ENCODE measurements at regions not wholly inside any gene's neighbourhood (a gene's known extent, or its start where the extent isn't known, plus 50 kb on each side); places are given as distances from the start of the nearest gene placed in this dataset.
"Not testable (repeated sequence)": the region's sequence is repeated elsewhere in the genome, so short reads cannot be mapped to it uniquely, and the experiment has no call there.

DNA sequence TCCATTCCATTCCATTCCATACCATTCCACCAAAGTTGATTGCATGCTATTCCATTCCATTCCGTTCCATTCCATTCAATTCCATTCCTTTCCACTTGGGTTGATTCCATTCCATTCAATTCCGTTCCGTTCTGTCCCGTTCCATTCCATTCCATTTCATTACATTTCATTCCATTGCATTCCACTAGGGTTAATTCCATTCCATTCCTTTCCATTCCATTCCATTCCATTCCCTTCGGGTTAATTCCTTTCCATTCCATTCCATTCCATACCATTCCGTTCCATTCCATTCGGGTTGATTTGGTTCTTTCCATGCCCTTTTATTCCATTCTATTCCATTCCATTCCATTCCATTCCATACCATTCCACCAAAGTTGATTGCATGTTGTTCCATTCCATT, 131.9 kb downstream of the CWH43 start:
- 72 to 73% methylated on average over 7 of the region's 7 CpGs for WGBS, 2 donors
- H3K27me3 ChIP-seq; H3K27ac ChIP-seq; ATAC-seq; H3K4me3 ChIP-seq; H3K36me3 ChIP-seq; intact Hi-C loops (cut with DNase I); DNase-seq; H3K4me1 ChIP-seq: not testable (repeated sequence)
- peaks cover 3 to 84% (median 22%) of the 10 kb centered on the region in 11 donors for H3K9me3 ChIP-seq

DNA sequence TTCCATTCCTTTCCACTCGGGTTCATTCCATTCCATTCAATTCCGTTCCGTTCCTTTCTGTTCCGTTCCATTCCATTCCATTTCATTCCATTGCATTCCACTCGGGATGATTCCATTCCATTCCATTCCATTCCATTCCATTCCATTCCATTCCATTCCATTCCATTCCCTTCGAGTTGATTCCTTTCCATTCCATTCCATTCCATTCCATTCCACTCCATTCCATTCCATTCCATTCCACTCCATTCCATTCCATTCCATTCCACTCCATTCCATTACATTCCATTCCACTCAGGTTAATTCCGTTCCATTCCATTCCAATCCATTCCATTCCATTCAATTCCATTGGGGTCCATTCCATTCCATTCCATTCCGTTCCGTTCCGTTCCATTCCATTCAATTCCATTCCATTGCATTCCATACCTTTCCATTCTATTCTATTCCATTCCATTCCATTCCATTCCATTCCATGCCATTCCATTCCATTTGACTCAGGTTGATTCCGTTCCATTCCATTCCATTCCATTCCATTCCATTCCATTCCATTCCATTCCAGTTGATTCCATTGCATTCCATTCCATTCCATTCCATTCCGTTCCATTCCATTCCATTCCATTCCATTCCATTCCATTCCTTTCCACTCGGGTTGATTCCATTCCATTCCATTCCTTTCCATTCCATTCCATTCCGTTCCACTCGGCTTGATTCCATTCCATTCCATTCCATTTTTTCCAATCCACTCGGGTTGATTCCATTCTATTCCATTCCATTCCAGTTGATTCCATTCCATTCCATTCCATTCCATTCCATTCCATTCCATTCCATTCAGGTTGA, 132.5 kb downstream of the CWH43 start:
- H3K27ac ChIP-seq; H3K4me3 ChIP-seq; H3K36me3 ChIP-seq; H3K4me1 ChIP-seq; DNase-seq; intact Hi-C loops (cut with DNase I); H3K27me3 ChIP-seq: not testable (repeated sequence)
- peaks cover 3 to 77% (median 22%) of the 10 kb centered on the region in 11 donors for H3K9me3 ChIP-seq
- peak; percentile 70 to 88 (median 82) for ATAC-seq
- whole genome bisulfite sequencing, 2 donors: 64 to 66% methylated on average over 16 of the region's 16 CpGs

DNA sequence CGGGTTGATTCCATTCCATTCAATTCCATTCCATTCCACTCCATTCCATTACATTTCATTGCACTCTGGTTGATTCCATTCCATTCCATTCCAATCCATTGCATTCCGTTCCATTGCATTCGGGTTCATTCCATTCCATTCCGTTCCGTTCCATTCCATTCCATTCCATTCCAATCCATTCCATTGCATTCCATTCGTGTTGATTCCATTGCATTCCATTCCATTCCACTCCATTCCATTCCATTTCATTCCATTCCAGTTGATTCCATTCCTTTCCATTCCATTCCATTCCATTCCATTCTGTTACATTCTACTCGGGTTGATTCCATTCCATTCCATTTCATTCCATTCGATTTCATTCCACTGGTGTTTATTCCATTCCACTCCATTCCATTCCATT, 133.3 kb downstream of the CWH43 start:
- intact Hi-C loops (cut with DNase I): not testable (repeated sequence)
- 61 to 63% methylated on average over 8 of the region's 8 CpGs for WGBS, 2 donors
- peak in 7 of 8 donors; percentile 0 to 30 (median 4) for ATAC-seq

DNA sequence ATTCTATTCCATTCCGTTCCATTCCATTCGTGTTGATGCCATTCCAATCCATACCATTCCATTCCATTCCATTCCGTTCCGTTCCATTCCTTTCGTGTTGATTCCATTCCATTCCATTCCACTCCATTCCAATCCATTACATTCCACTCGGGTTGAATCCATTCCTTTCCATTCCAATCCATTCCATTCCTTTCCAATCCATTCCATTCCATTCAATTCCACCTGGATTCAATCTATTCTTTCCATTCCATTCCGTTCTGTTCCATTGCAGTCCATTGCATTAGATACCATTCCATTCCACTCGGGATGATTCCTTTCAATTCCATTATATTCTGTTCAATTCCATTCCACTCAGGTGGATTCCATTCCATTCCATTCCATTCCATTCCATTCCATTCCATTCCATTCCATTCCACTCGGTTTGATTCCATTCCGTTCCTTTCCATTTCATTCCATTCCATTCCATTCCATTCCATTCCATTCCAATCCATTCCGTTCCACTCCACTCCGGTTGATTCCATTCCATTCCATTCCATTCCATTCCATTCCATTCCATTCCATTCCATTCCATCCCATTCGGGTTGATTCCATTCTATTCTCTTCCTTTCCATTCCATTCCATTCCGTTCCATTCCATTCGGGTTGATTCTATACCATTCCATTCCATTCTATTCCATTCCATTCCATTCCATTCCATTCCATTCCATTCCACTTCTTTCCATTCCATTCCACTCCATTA, 134.1 kb downstream of the CWH43 start:
- peaks cover 3 to 61% (median 22%) of the 10 kb centered on the region in 11 donors for H3K9me3 ChIP-seq
- H3K36me3 ChIP-seq; DNase-seq; H3K27ac ChIP-seq; H3K27me3 ChIP-seq; H3K4me3 ChIP-seq; H3K4me1 ChIP-seq; intact Hi-C loops (cut with DNase I): not testable (repeated sequence)
- WGBS, 2 donors: 50 to 62% methylated on average over 15 of the region's 15 CpGs
- ATAC-seq: peak; percentile 3 to 50 (median 16)

More for the DNA sequence above, 133.3 kb downstream of the CWH43 start:
- not testable (repeated sequence) for H3K4me1 ChIP-seq, H3K27me3 ChIP-seq, H3K4me3 ChIP-seq, DNase-seq, H3K27ac ChIP-seq, H3K36me3 ChIP-seq
- H3K9me3 ChIP-seq: peaks cover 3 to 70% (median 22%) of the 10 kb centered on the region in 11 donors

DNA sequence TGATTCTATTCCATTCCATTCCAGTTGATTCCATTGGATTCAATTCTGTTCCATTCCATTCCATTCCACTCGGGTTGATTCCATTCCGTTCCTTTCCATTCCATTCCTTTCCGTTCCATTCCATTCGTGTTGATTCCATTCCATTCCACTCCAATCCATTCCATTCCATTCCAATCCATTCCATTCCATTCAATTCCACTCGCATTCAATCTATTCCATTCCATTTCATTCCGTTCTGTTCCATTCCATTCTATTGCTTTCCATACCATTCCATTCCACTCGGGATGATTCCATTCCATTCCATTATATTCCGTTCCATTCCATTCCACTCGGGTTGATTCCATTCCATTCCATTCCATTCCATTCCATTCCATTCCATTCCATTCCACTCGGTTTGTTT, 134.7 kb downstream of the CWH43 start:
- H3K9me3 ChIP-seq: peaks cover 3 to 55% (median 22%) of the 10 kb centered on the region in 11 donors
- H3K4me1 ChIP-seq; intact Hi-C loops (cut with DNase I); H3K4me3 ChIP-seq; H3K27ac ChIP-seq; H3K36me3 ChIP-seq; H3K27me3 ChIP-seq: not testable (repeated sequence)
- DNase-seq (peak in 1 of 2 donors; percentile 45), ATAC-seq (peak; percentile 44 to 88 (median 74))
- 61 to 74% methylated on average over 10 of the region's 10 CpGs for WGBS, 2 donors

DNA sequence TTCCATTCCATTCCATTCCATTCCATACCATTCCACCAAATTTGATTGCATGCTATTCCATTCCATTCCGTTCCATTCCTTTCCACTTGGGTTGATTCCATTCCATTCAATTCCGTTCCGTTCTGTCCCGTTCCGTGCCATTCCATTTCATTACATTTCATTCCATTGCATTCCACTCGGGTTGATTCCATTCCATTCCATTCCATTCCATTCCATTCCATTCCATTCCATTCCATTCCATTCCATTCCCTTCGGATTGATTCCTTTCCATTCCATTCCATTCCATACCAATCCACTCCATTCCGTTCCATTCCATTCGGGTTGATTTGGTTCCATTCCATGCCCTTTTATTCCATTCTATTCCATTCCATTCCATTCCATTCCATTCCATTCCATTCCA, 140.4 kb downstream of the CWH43 start:
- H3K27me3 ChIP-seq; ATAC-seq; DNase-seq; H3K36me3 ChIP-seq; H3K4me3 ChIP-seq; H3K9me3 ChIP-seq; H3K27ac ChIP-seq; H3K4me1 ChIP-seq; intact Hi-C loops (cut with DNase I): not testable (repeated sequence)
- WGBS, 2 donors: 67 to 69% methylated on average over 4 of the region's 9 CpGs

DNA sequence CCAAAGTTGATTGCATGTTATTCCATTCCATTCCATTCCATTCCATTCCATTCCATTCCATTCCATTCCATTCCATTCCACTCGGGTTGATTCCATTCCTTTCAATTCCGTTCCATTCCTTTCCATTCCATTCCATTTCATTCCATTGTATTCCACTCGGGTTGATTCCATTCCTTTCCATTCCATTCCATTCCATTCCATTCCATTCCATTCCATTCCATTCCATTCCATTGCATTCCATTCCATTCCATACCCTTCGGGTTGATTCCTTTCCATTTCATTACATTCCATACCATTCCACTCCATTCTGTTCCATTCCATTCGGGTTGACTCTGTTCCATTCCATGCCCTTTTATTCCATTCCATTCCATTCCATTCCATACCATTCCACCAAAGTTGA, 140.8 kb downstream of the CWH43 start:
- H3K4me3 ChIP-seq; DNase-seq; H3K9me3 ChIP-seq; H3K4me1 ChIP-seq; H3K27ac ChIP-seq; intact Hi-C loops (cut with DNase I); H3K36me3 ChIP-seq; H3K27me3 ChIP-seq: not testable (repeated sequence)
- peak in 4 of 8 donors; percentile 32 to 65 (median 48) for ATAC-seq
- no CpG with 5 or more reads among the region's 5 CpGs for WGBS, 2 donors

DNA sequence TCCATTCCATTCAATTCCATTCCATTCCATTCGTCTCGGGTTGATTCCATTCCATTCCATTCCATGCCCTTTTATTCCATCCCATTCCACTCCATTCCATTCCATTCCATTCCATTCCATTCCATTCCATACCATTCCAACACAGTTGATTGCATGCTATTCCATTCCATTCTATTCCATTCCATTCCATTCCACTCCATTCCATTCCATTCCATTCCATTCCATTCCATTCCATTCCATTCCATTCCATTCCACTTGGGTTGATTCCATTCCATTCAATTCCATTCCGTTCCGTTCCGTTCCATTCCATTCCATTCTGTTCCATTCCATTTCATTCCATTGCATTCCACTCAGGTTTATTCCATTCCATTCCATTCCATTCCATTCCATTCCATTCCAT, 143.3 kb downstream of the CWH43 start:
- peak in 1 of 8 donors; percentile 50 for ATAC-seq
- no CpG with 5 or more reads among the region's 5 CpGs for WGBS, 2 donors
- intact Hi-C loops (cut with DNase I); H3K27ac ChIP-seq; H3K9me3 ChIP-seq; DNase-seq; H3K36me3 ChIP-seq; H3K4me1 ChIP-seq; H3K4me3 ChIP-seq; H3K27me3 ChIP-seq: not testable (repeated sequence)

DNA sequence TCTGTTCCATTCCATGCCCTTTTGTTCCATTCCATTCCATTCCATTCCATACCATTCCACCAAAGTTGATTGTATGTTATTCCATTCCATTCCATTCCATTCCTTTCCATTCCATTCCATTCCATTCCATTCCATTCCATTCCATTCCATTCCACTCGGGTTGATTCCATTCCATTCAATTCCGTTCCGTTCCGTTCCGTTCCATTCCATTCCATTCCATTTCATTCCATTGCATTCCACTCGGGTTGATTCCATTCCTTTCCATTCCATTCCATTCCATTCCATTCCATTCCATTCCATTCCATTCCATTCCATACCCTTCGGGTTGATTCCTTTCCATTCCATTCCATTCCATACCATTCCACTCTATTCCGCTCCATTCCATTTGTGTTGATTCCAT, 143.8 kb downstream of the CWH43 start:
- H3K4me3 ChIP-seq; H3K27me3 ChIP-seq; H3K27ac ChIP-seq; H3K9me3 ChIP-seq; DNase-seq; H3K4me1 ChIP-seq; intact Hi-C loops (cut with DNase I); H3K36me3 ChIP-seq: not testable (repeated sequence)
- 58 to 69% methylated on average over 3 to 8 of the region's 8 CpGs for WGBS, 2 donors
- peak in 7 of 8 donors; percentile 4 to 75 (median 59) for ATAC-seq

DNA sequence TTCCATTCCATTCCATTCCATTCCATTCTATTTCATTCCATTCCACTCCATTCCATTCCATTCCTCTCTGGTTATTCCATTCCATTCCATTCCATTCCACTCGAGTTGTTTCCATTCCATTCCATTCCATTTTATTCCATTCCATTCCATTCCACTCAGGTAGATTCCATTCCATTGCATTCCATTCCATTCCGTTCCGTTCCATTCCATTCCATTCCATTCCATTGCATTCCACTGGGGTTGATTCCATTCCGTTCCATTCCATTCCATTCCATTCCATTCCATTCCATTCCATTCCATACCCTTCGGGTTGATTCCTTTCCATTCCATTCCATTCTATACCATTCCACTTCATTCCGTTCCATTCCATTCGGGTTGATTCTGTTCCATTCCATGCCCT, 144.6 kb downstream of the CWH43 start:
- intact Hi-C loops (cut with DNase I): not testable (repeated sequence)

DNA sequence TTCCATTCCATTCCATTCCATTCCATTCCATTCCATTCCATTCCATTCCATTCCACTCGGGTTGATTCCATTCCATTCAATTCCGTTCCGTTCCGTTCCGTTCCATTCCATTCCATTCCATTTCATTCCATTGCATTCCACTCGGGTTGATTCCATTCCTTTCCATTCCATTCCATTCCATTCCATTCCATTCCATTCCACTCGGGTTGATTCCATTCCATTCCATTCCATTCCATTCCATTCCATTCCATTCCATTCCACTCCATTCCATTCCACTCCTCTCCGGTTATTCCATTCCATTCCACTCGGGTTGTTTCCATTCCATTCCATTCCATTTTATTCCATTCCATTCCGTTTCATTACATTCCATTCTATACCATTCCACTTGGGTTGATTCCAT, 151.0 kb downstream of the CWH43 start:
- H3K4me3 ChIP-seq; H3K27me3 ChIP-seq; DNase-seq; H3K4me1 ChIP-seq; intact Hi-C loops (cut with DNase I); H3K27ac ChIP-seq; H3K36me3 ChIP-seq: not testable (repeated sequence)
- ATAC-seq: peak; percentile 63 to 92 (median 82)
- 59% methylated on average over 2 to 5 of the region's 10 CpGs for WGBS, 2 donors
- H3K9me3 ChIP-seq: peaks cover 0 to 17% (median 0%) of the 10 kb centered on the region in 11 donors

More for the DNA sequence above, 144.6 kb downstream of the CWH43 start:
- not testable (repeated sequence) for DNase-seq, H3K4me1 ChIP-seq, H3K4me3 ChIP-seq, H3K36me3 ChIP-seq, H3K9me3 ChIP-seq, H3K27ac ChIP-seq, H3K27me3 ChIP-seq
- ATAC-seq: peak in 4 of 8 donors; percentile 29 to 57 (median 40)
- 0 to 25% methylated on average over 2 of the region's 7 CpGs for WGBS, 2 donors

Data from heart right ventricle (tissue), 16 donors.